Midbrain (tissue), 1 donor: ENCODE measurements at regions not wholly inside any gene's neighbourhood (a gene's known extent, or its start where the extent isn't known, plus 50 kb on each side); places are given as distances from the start of the nearest gene placed in this dataset.

ENCODE experiments used
- DNase-seq: peaks from one replicate; lab custom pipeline; 2025; lab: John Stamatoyannopoulos, UW

- no peak for DNase-seq
Observed at GRCh38 chrX:109931677-109932076, 71.2 kb upstream of the TMEM164 start.

- DNase-seq: no peak
Observed at GRCh38 chrX:109934434-109934833, 68.5 kb upstream of the TMEM164 start.

- DNase-seq: no peak
Observed at GRCh38 chrX:109934935-109935334, 68.0 kb upstream of the TMEM164 start.

GRCh38 chrX:109936114-109936513 is 66.8 kb upstream of the TMEM164 start:
- DNase-seq: no peak

GRCh38 chrX:109936598-109936997 is 66.3 kb upstream of the TMEM164 start:
- no peak for DNase-seq

GRCh38 chrX:109939498-109939897 is 63.4 kb upstream of the TMEM164 start:
- DNase-seq: no peak

- DNase-seq: no peak
Observed at GRCh38 chrX:109940411-109940810, 62.5 kb upstream of the TMEM164 start.

GRCh38 chrX:109943092-109943739 is 59.7 kb upstream of the TMEM164 start:
- DNase-seq: no peak

- DNase-seq: no peak
Observed at GRCh38 chrX:109943740-109944092, 59.2 kb upstream of the TMEM164 start.

- no peak for DNase-seq
Observed at GRCh38 chrX:109952050-109952449, 50.9 kb upstream of the TMEM164 start.

- DNase-seq: no peak
Observed at GRCh38 chrX:109952985-109953905, 49.7 kb upstream of the TMEM164 start.
